Aorta (tissue), 5 donors: ENCODE measurements at regions not wholly inside any gene's neighbourhood (a gene's known extent, or its start where the extent isn't known, plus 50 kb on each side); places are given as distances from the start of the nearest gene placed in this dataset.

ENCODE experiments used
- ATAC-seq: fragments of 200-7000 bp; cut with Tn5 transposase; one replicate; pipeline ENCODE4 v1.9.1; 2022; ENCODE audit warnings: moderate library complexity; ENCODE audit not compliant: low FRiP score
- DNase-seq, 2 donors: peaks; one replicate each; pipeline ENCODE4 v3.0.0-alpha.2; 2020
- H3K27ac ChIP-seq, 2 donors: one replicate each; pipeline ENCODE4 v1.5.1; 2013; ENCODE audit warnings: low read length in 2 of 2, mild to moderate bottlenecking in 2 of 2, moderate library complexity in 2 of 2, control low read depth in 1 of 2, inconsistent platforms in 1 of 2, low read depth in 1 of 2
- H3K27me3 ChIP-seq, 2 donors: one replicate each; pipeline ENCODE4 v1.6.1; 2013; ENCODE audit warnings: control low read depth in 1 of 2, low read length in 1 of 2, mild to moderate bottlenecking in 1 of 2, moderate library complexity in 1 of 2; ENCODE audit not compliant: insufficient read depth in 2 of 2, control insufficient read depth in 1 of 2
- H3K36me3 ChIP-seq, 2 donors: one replicate each; pipeline ENCODE4 v1.6.1; 2013; ENCODE audit warnings: control low read depth in 1 of 2, low read length in 1 of 2, mild to moderate bottlenecking in 1 of 2; ENCODE audit not compliant: insufficient read depth in 2 of 2, control insufficient read depth in 1 of 2
- H3K4me1 ChIP-seq, 2 donors: one replicate each; pipeline ENCODE4 v1.6.1; 2013; ENCODE audit warnings: low read length in 2 of 2, control low read depth in 1 of 2, mild to moderate bottlenecking in 1 of 2, moderate library complexity in 1 of 2; ENCODE audit not compliant: insufficient read depth in 2 of 2, control insufficient read depth in 1 of 2
- H3K4me3 ChIP-seq, 2 donors: one replicate each; pipeline ENCODE4 v1.5.1; 2013; ENCODE audit warnings: low read length in 2 of 2, control low read depth in 1 of 2, mild to moderate bottlenecking in 1 of 2
- H3K9me3 ChIP-seq: one replicate; pipeline ENCODE4 v1.6.1; 2013; ENCODE audit warnings: mild to moderate bottlenecking, low read length; ENCODE audit not compliant: control insufficient read depth
- WGBS, 2 donors: extraction: QIAGEN DNeasy Blood & Tissue Kit; methylation state at CpG; one replicate each; pipeline ENCODE4 v1.1.7; 2013; 5-methylcytosine and 5-hydroxymethylcytosine counted together
- intact Hi-C, 2 donors: fragments of 100-400 bp; cut with DNase I; formaldehyde crosslinking; loops; one replicate each; pipeline versions ENCODE4 v1.14.2 to v1.15.0; 2022
- donor health status: healthy with polysubstance abuse.
- donor health status: Bipolar disorder and iron deficiency.
- donor health status: DM: no; HTN: no; CAD: no.
- donor health status: DM: no; HTN: no; CAD: no.
- donor health status: DM: yes; HTN: yes; CAD: no.

DNA sequence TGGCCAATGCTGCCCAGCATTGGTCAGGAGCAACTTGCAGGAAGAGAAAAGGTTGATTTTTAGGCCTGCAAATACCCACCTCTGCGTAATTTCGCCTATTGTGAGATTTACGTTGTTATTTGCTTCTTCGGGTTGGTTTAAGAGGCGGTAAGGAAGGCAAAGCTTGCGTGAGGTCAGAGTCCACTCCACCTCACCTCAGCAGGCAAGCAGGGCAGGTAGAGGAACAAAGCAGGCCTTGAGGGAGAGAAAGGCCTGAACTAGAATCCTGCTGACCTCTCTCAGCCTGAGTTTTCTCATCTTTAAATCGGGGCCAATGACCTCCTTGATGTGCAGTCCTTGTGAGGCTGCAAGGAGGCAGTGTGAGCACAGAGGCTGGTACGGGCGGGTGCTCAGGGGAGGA, 239.1 kb downstream of the CDC5L start:
- WGBS, 2 donors, result 91 to 93% methylated on average over 9 of the region's 9 CpGs
- intact Hi-C loops, result no loop called here
- ATAC-seq, result no peak

GRCh38 chr6:44627091-44627882, 239.8 kb downstream of the CDC5L start:
- Histone ChIP-seq H3K27me3 (peaks cover 0 to 2% of the 10 kb centered on the region in 2 donors), H3K36me3 (no peaks in the 10 kb centered on the region), H3K27ac (no peak overlapping the region), H3K4me3 (no peak overlapping the region), H3K4me1 (no peaks in the 10 kb centered on the region), H3K9me3 (no peaks in the 10 kb centered on the region)
- intact Hi-C loops, result no loop called here
- WGBS, 2 donors, result 70 to 75% methylated on average over 22 to 23 of the region's 23 CpGs
- DNase-seq, result peak in 1 of 2 donors; percentile 66
- ATAC-seq, result no peak

More for the DNA sequence above, 239.1 kb downstream of the CDC5L start:
- H3K27ac ChIP-seq, result no peak overlapping the region
- no peaks in the 10 kb centered on the region for H3K9me3 ChIP-seq
- no peak for DNase-seq
- H3K4me3 ChIP-seq, result no peak overlapping the region
- no peaks in the 10 kb centered on the region for H3K36me3 ChIP-seq
- peaks cover 0 to 2% of the 10 kb centered on the region in 2 donors for H3K27me3 ChIP-seq
- H3K4me1 ChIP-seq, result no peaks in the 10 kb centered on the region

DNA sequence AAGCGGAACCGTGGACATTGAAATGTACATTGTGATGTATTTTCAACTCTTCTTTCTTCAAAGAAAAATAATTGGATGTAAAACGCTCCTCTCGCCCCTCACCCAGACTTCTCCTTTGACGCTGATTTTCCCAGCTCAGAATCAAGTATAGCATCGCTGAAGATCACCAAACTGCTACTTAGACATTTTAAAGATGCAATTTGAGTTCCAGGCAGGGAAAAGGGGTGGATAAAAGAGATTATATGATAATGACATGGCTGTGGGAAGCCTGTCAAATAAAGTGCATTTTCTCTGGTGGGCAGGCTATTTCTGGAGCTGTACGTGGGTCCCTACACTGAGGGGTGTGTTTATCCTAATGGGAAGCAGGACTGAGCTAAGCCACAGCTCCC, 240.4 kb downstream of the CDC5L start:
- WGBS, 2 donors, result 74 to 83% methylated on average over 7 of the region's 7 CpGs
- no peaks in the 10 kb centered on the region for H3K9me3 ChIP-seq
- ATAC-seq (no peak), DNase-seq (no peak)
- intact Hi-C loops, result no loop called here
- peaks cover 0 to 2% of the 10 kb centered on the region in 2 donors for H3K27me3 ChIP-seq
- H3K4me1 ChIP-seq, result no peaks in the 10 kb centered on the region
- no peak overlapping the region for H3K27ac ChIP-seq
- H3K36me3 ChIP-seq, result no peaks in the 10 kb centered on the region
- H3K4me3 ChIP-seq, result no peak overlapping the region

DNA sequence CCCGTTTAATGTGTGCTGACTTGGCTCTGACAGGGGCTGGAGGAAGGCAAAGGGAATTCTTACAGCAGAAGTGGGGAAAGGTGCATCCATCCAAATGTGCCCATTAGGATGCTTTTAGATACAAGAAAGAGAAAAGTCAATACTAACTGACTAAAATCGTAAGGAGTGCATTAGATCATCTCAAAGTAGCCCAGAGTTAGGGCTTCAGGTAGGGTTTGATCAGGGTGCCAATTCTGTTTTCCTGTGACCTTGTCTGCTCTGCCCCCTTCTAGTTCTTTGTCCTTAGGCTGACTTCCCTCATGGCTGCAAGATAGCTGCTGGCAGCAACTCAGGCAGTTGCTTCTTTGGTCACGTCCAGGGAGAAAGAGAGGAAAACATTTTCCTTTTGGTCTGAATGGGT, 240.8 kb downstream of the CDC5L start:
- DNase-seq, result no peak
- Histone ChIP-seq H3K27ac (no peak overlapping the region), H3K4me1 (no peaks in the 10 kb centered on the region), H3K9me3 (no peaks in the 10 kb centered on the region), H3K36me3 (no peaks in the 10 kb centered on the region), H3K27me3 (peaks cover 0 to 2% of the 10 kb centered on the region in 2 donors), H3K4me3 (no peak overlapping the region)
- intact Hi-C loops, result no loop called here
- ATAC-seq, result no peak
- WGBS, 2 donors, result 60 to 63% methylated on average over 3 of the region's 3 CpGs

DNA sequence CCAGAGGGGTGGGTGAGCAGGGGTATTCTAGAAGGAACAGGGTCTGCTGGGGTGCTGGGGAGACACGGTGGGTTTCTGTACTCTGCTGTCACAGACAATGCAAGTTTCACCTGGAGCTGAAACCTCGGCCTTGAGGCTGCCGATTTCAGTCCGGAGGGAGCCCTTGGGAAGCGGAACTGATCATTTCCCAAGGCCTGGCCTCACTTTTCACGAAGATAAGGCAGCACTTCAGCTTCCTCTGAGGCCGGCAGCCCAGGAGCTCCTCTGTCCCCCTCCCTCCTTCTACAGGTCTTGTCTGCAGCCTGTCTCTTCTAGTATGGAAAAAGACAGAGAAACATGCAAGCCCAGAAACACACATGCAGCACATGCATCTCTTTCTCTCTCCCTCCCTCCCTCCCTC, 242.1 kb downstream of the CDC5L start:
- no peak overlapping the region for H3K27ac ChIP-seq
- 79 to 87% methylated on average over 7 of the region's 7 CpGs for WGBS, 2 donors
- ATAC-seq (no peak), DNase-seq (no peak)
- intact Hi-C loops, result no loop called here
- no peaks in the 10 kb centered on the region for H3K9me3 ChIP-seq
- H3K27me3 ChIP-seq, result peaks cover 0 to 2% of the 10 kb centered on the region in 2 donors
- H3K36me3 ChIP-seq, result no peaks in the 10 kb centered on the region
- H3K4me3 ChIP-seq, result no peak overlapping the region
- no peaks in the 10 kb centered on the region for H3K4me1 ChIP-seq

GRCh38 chr6:44630125-44631028, 242.9 kb downstream of the CDC5L start:
- ATAC-seq, result no peak
- DNase-seq, result no peak
- Histone ChIP-seq H3K9me3 (no peaks in the 10 kb centered on the region), H3K4me1 (no peaks in the 10 kb centered on the region), H3K27ac (no peak overlapping the region), H3K4me3 (no peak overlapping the region), H3K27me3 (peaks cover 0 to 2% of the 10 kb centered on the region in 2 donors), H3K36me3 (no peaks in the 10 kb centered on the region)
- intact Hi-C loops, result no loop called here
- 19 to 28% methylated on average over 10 of the region's 10 CpGs for WGBS, 2 donors

- Histone ChIP-seq H3K4me1 (peaks cover 0 to under 1% of the 10 kb centered on the region in 2 donors), H3K36me3 (no peaks in the 10 kb centered on the region), H3K27me3 (peaks cover 0 to 2% of the 10 kb centered on the region in 2 donors), H3K9me3 (no peaks in the 10 kb centered on the region), H3K27ac (no peak overlapping the region), H3K4me3 (no peak overlapping the region)
- 60 to 69% methylated on average over 6 of the region's 6 CpGs for WGBS, 2 donors
- no peak for ATAC-seq
- intact Hi-C loops, result no loop called here
- DNase-seq, result no peak
Observed at GRCh38 chr6:44631968-44632367, 244.5 kb downstream of the CDC5L start.

DNA sequence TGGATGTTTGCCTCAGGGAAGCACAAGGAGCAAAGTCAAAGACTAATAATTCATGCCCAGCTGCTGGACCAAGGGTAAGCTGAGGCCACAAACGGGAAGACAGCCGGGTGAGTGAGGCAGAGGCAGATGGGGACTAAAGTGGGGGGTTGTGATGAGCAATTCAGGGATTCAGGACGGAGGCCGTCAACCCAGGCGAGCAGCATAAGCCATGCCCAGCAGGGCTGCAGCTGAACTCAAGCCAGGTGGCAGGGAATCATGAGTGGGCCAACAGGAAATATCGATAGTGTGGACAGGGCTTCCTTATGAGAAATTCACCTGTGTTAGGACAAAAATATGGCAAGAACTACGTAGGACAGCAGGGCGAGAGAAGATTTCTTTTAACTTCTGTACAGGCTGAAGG, 246.8 kb downstream of the CDC5L start:
- ATAC-seq, result no peak
- no peaks in the 10 kb centered on the region for H3K9me3 ChIP-seq
- peaks cover 0 to 3% of the 10 kb centered on the region in 2 donors for H3K4me1 ChIP-seq
- H3K27ac ChIP-seq, result no peak overlapping the region
- DNase-seq, result no peak
- WGBS, 2 donors, result 84 to 92% methylated on average over 8 of the region's 8 CpGs
- intact Hi-C loops, result no loop called here
- no peaks in the 10 kb centered on the region for H3K36me3 ChIP-seq
- peaks cover 0 to 2% of the 10 kb centered on the region in 2 donors for H3K27me3 ChIP-seq
- no peak overlapping the region for H3K4me3 ChIP-seq
